Effector memory CD8-positive, alpha-beta T cell (primary cell): ENCODE measurements at regions not wholly inside any gene's neighbourhood (a gene's known extent, or its start where the extent isn't known, plus 50 kb on each side); places are given as distances from the start of the nearest gene placed in this dataset.

Source experiments
- ATAC-seq: fragments of 150-1000 bp; cut with Tn5 transposase; replicated peaks from 2 replicates; pipeline ENCODE4 v1.10.0; 2021; ENCODE audit warnings: mild to moderate bottlenecking, moderate library complexity
- DNase-seq, 3 experiments: peaks; one replicate each; pipeline ENCODE4 v3.0.0; 2021
- H3K27ac Mint-ChIP-seq, 2 donors: one replicate each; pipeline ENCODE4 v1.8.0; 2022; ENCODE audit warnings: mild to moderate bottlenecking in 2 of 2, mixed read lengths in 2 of 2, moderate library complexity in 2 of 2
- H3K27me3 Mint-ChIP-seq, 2 donors: one replicate each; pipeline ENCODE4 v1.8.0; 2022; ENCODE audit warnings: mixed read lengths in 2 of 2
- H3K36me3 Mint-ChIP-seq: one replicate; pipeline ENCODE4 v1.8.0; 2022; ENCODE audit warnings: mild to moderate bottlenecking, moderate library complexity, mixed read lengths; ENCODE audit not compliant: insufficient read depth
- H3K4me1 Mint-ChIP-seq, 2 donors: one replicate each; pipeline ENCODE4 v1.8.0; 2022; ENCODE audit warnings: low read depth in 2 of 2, mixed read lengths in 2 of 2
- H3K4me3 Mint-ChIP-seq, 2 donors: one replicate each; pipeline ENCODE4 v1.8.0; 2022; ENCODE audit warnings: mild to moderate bottlenecking in 2 of 2, mixed read lengths in 2 of 2, moderate library complexity in 2 of 2
- H3K9me3 Mint-ChIP-seq, 2 donors: one replicate each; pipeline ENCODE4 v1.8.0; 2022; ENCODE audit warnings: mixed read lengths in 2 of 2

GRCh38 chr19:30752201-30752600, 380.0 kb downstream of the ZNF536 start:
- H3K4me1 Mint-ChIP-seq: no peaks in the 10 kb centered on the region
- H3K27me3 Mint-ChIP-seq: peaks cover 6 to 29% of the 10 kb centered on the region in 2 donors
- no peak overlapping the region for H3K27ac Mint-ChIP-seq
- DNase-seq: no peak
- H3K9me3 Mint-ChIP-seq: peaks cover 0 to 18% of the 10 kb centered on the region in 2 donors
- no peak overlapping the region for H3K4me3 Mint-ChIP-seq
- H3K36me3 Mint-ChIP-seq: no peaks in the 10 kb centered on the region
- ATAC-seq: no peak

- ATAC-seq (no peak), DNase-seq (no peak)
- H3K27ac Mint-ChIP-seq: no peak overlapping the region
- peaks cover 0 to 34% of the 10 kb centered on the region in 2 donors for H3K27me3 Mint-ChIP-seq
- no peaks in the 10 kb centered on the region for H3K36me3 Mint-ChIP-seq
- no peak overlapping the region for H3K4me3 Mint-ChIP-seq
- H3K4me1 Mint-ChIP-seq: no peaks in the 10 kb centered on the region
- H3K9me3 Mint-ChIP-seq: peaks cover 0 to 8% of the 10 kb centered on the region in 2 donors
Measured at GRCh38 chr19:30745476-30745985, 373.3 kb downstream of the ZNF536 start.

- H3K4me1 Mint-ChIP-seq: no peaks in the 10 kb centered on the region
- peaks cover 0 to 6% of the 10 kb centered on the region in 2 donors for H3K9me3 Mint-ChIP-seq
- no peaks in the 10 kb centered on the region for H3K36me3 Mint-ChIP-seq
- no peak overlapping the region for H3K27ac Mint-ChIP-seq
- ATAC-seq (no peak), DNase-seq (no peak)
- H3K4me3 Mint-ChIP-seq: no peak overlapping the region
- H3K27me3 Mint-ChIP-seq: peaks cover 0 to 34% of the 10 kb centered on the region in 2 donors
Measured at GRCh38 chr19:30744741-30745475, 372.7 kb downstream of the ZNF536 start.

- no peak for ATAC-seq
Measured at GRCh38 chr19:30743702-30744101, 371.5 kb downstream of the ZNF536 start.

GRCh38 chr19:30743011-30743410, 370.8 kb downstream of the ZNF536 start:
- no peak for ATAC-seq
- no peaks in the 10 kb centered on the region for H3K36me3 Mint-ChIP-seq

More at GRCh38 chr19:30743702-30744101, 371.5 kb downstream of the ZNF536 start:
- peaks cover 0 to 34% of the 10 kb centered on the region in 2 donors for H3K27me3 Mint-ChIP-seq
- no peaks in the 10 kb centered on the region for H3K9me3 Mint-ChIP-seq
- H3K27ac Mint-ChIP-seq: no peak overlapping the region
- H3K4me3 Mint-ChIP-seq: no peak overlapping the region
- no peaks in the 10 kb centered on the region for H3K4me1 Mint-ChIP-seq
- H3K36me3 Mint-ChIP-seq: no peaks in the 10 kb centered on the region
- no peak for DNase-seq

GRCh38 chr19:30742406-30742938, 370.3 kb downstream of the ZNF536 start:
- H3K27ac Mint-ChIP-seq: no peak overlapping the region
- no peaks in the 10 kb centered on the region for H3K9me3 Mint-ChIP-seq
- H3K36me3 Mint-ChIP-seq: no peaks in the 10 kb centered on the region
- no peak for ATAC-seq
- no peak overlapping the region for H3K4me3 Mint-ChIP-seq
- H3K4me1 Mint-ChIP-seq: no peaks in the 10 kb centered on the region
- DNase-seq: no peak
- peaks cover 6 to 34% of the 10 kb centered on the region in 2 donors for H3K27me3 Mint-ChIP-seq

More at GRCh38 chr19:30743011-30743410, 370.8 kb downstream of the ZNF536 start:
- Mint-ChIP-seq H3K27ac (no peak overlapping the region), H3K9me3 (no peaks in the 10 kb centered on the region), H3K4me1 (no peaks in the 10 kb centered on the region), H3K4me3 (no peak overlapping the region), H3K27me3 (peaks cover 6 to 34% of the 10 kb centered on the region in 2 donors)
- DNase-seq: no peak

GRCh38 chr19:30741566-30741965, 369.4 kb downstream of the ZNF536 start:
- H3K4me1 Mint-ChIP-seq: no peaks in the 10 kb centered on the region
- no peaks in the 10 kb centered on the region for H3K9me3 Mint-ChIP-seq
- ATAC-seq (no peak), DNase-seq (no peak)
- H3K27ac Mint-ChIP-seq: no peak overlapping the region
- no peak overlapping the region for H3K4me3 Mint-ChIP-seq
- peaks cover 6 to 41% of the 10 kb centered on the region in 2 donors for H3K27me3 Mint-ChIP-seq
- H3K36me3 Mint-ChIP-seq: no peaks in the 10 kb centered on the region

- H3K27me3 Mint-ChIP-seq: peaks cover 11 to 55% of the 10 kb centered on the region in 2 donors
- no peaks in the 10 kb centered on the region for H3K9me3 Mint-ChIP-seq
- H3K27ac Mint-ChIP-seq: no peak overlapping the region
- H3K4me1 Mint-ChIP-seq: no peaks in the 10 kb centered on the region
- no peak overlapping the region for H3K4me3 Mint-ChIP-seq
- ATAC-seq: no peak
- H3K36me3 Mint-ChIP-seq: no peaks in the 10 kb centered on the region
- DNase-seq: no peak
Measured at GRCh38 chr19:30739394-30739793, 367.2 kb downstream of the ZNF536 start.

GRCh38 chr19:30738047-30738446, 365.9 kb downstream of the ZNF536 start:
- DNase-seq (no peak), ATAC-seq (no peak)
- Mint-ChIP-seq H3K36me3 (no peaks in the 10 kb centered on the region), H3K27me3 (peaks cover 16 to 52% of the 10 kb centered on the region in 2 donors), H3K9me3 (no peaks in the 10 kb centered on the region), H3K4me1 (no peaks in the 10 kb centered on the region), H3K27ac (no peak overlapping the region), H3K4me3 (no peak overlapping the region)

GRCh38 chr19:30734669-30735068, 362.5 kb downstream of the ZNF536 start:
- Mint-ChIP-seq H3K27ac (no peak overlapping the region), H3K4me3 (no peak overlapping the region), H3K27me3 (peaks cover 16 to 58% of the 10 kb centered on the region in 2 donors), H3K4me1 (no peaks in the 10 kb centered on the region), H3K36me3 (no peaks in the 10 kb centered on the region), H3K9me3 (no peaks in the 10 kb centered on the region)
- DNase-seq (no peak), ATAC-seq (no peak)

GRCh38 chr19:30733826-30734550, 361.8 kb downstream of the ZNF536 start:
- H3K27ac Mint-ChIP-seq: no peak overlapping the region
- ATAC-seq (no peak), DNase-seq (no peak)
- H3K4me3 Mint-ChIP-seq: no peak overlapping the region
- peaks cover 16 to 58% of the 10 kb centered on the region in 2 donors for H3K27me3 Mint-ChIP-seq
- no peaks in the 10 kb centered on the region for H3K9me3 Mint-ChIP-seq
- H3K4me1 Mint-ChIP-seq: no peaks in the 10 kb centered on the region
- no peaks in the 10 kb centered on the region for H3K36me3 Mint-ChIP-seq

GRCh38 chr19:30731591-30731990, 359.4 kb downstream of the ZNF536 start:
- H3K4me3 Mint-ChIP-seq: no peak overlapping the region
- H3K27ac Mint-ChIP-seq: no peak overlapping the region
- H3K4me1 Mint-ChIP-seq: no peaks in the 10 kb centered on the region
- no peak for DNase-seq
- no peaks in the 10 kb centered on the region for H3K36me3 Mint-ChIP-seq
- H3K9me3 Mint-ChIP-seq: no peaks in the 10 kb centered on the region
- ATAC-seq: no peak
- peaks cover 10 to 51% of the 10 kb centered on the region in 2 donors for H3K27me3 Mint-ChIP-seq

- Mint-ChIP-seq H3K36me3 (no peaks in the 10 kb centered on the region), H3K9me3 (no peaks in the 10 kb centered on the region), H3K27me3 (peaks cover 6 to 38% of the 10 kb centered on the region in 2 donors), H3K27ac (no peak overlapping the region), H3K4me3 (no peak overlapping the region), H3K4me1 (no peaks in the 10 kb centered on the region)
- DNase-seq: no peak
- no peak for ATAC-seq
Measured at GRCh38 chr19:30729451-30729850, 357.3 kb downstream of the ZNF536 start.
